Kidney capillary endothelial cell (primary cell): ENCODE measurements at regions not wholly inside any gene's neighbourhood (a gene's known extent, or its start where the extent isn't known, plus 50 kb on each side); places are given as distances from the start of the nearest gene placed in this dataset.
"Not testable (repeated sequence)": the region's sequence is repeated elsewhere in the genome, so short reads cannot be mapped to it uniquely, and the experiment has no call there.

Experiments used
- DNase-seq: peaks from one replicate; pipeline ENCODE4 v3.0.0-alpha.2; 2018; ENCODE audit warnings: low spot score

DNA sequence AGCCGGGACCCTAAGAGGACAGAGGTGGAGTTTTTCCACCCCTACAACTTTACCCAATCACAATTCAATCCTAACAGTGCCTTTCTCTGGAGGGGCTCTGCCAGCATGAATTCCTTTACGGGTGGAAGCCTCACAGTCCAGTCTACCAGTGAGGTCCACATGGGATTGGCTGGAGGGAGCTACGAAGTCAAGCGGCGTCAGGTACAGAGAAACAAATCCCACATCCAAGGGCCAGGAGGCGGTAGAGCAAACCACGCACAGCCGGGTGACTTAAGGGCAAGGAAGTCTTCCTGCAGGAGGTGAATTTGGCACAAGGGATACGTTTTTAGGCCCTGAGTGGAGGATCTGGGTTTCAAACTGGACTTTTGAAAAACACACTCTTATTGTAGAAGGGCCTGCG, 199.6 kb downstream of the UQCRFS1 start:
- no peak for DNase-seq

DNA sequence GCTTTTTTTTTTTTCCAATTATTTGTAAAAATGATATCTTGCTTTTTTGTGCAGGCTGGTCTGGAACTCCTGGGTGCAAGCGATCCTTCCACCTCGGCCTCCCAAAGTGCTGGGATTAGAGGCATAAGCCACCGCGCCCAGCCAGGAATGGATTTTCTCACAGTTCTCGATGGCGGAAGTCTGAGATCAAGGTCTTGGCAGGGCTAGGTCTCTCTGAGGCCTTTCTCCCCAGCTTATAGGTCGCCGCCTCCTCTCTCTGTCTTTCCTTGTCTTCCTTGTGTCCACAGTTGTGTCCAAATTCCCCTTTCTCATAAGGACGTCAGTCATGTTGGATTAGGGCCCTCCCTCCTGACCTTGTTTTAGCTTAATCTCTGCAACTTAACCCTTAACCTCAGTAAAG, 200.5 kb downstream of the UQCRFS1 start:
- no peak for DNase-seq

GRCh38 chr19:29010276-29010675, 202.7 kb downstream of the UQCRFS1 start:
- no peak for DNase-seq

GRCh38 chr19:29006057-29006735, 206.8 kb downstream of the UQCRFS1 start:
- no peak for DNase-seq

- DNase-seq, result no peak
Observed at GRCh38 chr19:29004796-29005195, 208.2 kb downstream of the UQCRFS1 start.

- DNase-seq, result no peak
Observed at GRCh38 chr19:29003641-29004409, 209.1 kb downstream of the UQCRFS1 start.

- no peak for DNase-seq
Observed at GRCh38 chr19:29002336-29002735, 210.6 kb downstream of the UQCRFS1 start.

GRCh38 chr19:29001597-29002245, 211.2 kb downstream of the UQCRFS1 start:
- DNase-seq, result no peak

DNA sequence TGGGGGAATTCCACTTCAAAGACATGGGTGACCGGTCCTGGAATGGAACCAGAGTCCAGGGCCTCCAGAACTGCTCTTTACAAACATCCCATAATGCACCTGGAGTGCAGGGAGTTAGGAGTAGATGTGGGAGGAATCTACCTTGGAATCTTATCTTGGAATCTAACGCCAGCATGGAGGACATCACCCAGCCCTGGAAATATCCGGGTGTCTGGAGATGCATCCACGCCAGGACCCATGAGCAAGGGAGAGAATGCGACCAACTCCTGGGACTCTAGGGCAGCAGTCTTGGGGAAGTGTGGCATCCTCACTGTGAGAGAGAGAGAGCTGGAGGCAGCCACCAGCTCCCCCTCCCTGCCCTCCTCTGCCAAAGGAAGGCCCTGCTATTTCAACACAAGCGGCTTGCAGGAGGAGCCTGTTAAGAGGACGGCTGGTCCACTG, 211.8 kb downstream of the UQCRFS1 start:
- DNase-seq, result no peak

DNA sequence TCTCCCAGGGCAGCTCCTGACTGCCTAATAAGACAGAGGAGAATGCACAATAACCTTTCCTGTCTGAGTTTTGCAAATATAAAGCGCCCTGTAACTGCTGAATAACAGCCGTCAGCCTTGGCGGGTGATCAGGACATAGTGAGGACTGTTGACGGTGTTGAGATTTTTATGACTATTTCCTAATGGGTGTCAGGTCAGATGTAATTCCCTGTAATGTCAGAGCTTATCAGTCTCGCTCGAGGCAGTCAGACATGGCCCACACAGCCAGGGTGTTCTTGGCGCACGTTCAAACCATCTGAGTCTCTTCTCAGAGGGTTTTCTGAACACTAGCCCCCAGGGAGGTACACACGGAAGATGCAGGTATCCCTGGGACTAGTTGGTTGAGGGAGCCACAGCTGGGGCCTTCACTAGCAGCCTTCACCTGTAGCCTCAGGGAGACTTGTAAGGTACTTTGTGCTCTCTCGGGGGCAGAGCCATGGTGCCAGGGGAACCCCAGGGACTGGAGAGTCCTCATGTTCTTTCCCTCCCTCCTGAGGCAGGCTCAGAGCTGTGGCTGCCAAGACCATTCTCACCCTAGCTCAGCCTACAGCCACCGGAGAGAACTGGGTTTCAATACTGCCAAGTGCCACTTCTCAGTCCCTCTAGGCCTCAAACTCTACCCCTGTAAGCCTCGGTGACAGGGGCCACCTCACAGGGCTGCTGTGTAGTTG, 213.1 kb downstream of the UQCRFS1 start:
- no peak for DNase-seq

DNA sequence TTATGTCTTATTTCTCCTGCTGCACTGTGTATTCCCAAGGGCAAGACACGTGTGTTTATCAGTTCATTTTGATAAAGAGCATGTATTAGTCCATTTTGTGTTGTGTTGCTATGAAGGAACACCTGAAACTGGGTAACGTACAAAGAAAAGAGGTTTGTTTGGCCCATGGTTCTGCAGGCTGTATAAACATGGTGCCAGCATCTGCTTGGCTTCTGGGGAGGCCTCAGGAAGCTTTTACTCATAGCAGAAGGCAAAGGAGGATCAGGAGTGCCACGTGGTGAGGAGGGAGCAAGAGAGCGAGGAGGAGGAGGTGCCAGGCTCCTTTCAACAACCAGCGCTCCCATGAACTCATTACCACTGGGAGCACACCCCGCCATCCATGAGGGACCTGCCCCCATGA, 214.0 kb downstream of the UQCRFS1 start:
- DNase-seq, result no peak

DNA sequence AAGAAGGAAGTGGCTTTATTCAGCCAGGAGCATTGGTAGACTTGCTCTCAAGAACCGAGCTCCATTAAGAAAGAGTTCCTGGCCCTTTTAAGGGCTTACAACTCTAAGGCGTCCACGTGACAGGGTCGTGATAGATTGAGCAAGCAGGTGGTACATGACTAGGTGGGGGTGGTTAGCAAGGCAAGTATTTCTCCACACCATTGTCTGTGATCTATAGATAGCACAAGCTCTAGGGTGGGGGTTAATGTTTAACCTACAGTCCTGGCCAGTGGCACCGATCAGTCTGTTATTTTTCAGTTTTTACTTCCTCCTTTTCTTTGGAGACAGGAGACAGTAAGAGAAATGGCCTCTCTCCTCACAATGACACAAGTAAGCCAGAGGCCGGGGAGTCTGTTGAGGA, 215.1 kb downstream of the UQCRFS1 start:
- not testable (repeated sequence) for DNase-seq

- no peak for DNase-seq
Observed at GRCh38 chr19:28990522-28990921, 222.4 kb downstream of the UQCRFS1 start.

DNA sequence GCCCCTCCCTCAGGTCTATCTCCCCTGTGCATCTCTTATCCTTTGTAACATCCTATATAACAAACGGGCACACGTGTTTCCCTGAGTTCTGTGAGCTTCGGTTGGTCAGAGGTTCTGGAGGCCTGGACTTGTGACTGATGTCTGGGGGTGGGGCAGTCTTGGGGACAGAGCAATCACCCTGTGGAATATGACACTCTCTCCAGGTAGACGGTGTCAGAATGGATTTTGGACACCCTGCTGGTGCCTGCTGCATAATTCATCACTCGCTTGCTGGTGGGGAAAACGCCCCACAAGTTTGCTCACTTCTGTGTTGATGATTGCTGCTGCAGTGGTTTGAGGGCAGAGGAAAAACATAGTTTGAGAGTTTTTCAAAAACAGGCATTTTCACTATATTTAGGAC, 223.2 kb downstream of the UQCRFS1 start:
- no peak for DNase-seq

DNA sequence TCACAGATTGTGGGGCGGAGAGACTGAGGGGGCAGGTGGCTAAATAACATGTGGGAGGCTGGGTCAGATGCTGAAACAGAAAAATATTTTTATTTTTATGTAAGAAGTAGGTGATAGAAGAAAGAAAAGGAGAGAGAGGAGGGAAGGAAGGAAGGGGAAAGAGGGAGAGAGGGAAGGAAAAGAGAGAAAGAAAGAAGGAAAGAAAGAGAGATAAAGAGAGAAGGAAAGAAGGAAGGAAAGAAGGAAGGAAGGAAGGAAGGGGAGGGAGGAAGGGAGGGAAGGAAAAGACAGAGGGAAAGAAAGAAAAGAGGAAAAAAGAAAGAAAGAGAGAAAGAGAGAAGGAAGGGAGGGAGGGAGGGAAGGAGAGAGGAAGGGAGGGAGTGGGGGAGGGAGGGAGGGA, 224.9 kb downstream of the UQCRFS1 start:
- DNase-seq, result no peak

DNA sequence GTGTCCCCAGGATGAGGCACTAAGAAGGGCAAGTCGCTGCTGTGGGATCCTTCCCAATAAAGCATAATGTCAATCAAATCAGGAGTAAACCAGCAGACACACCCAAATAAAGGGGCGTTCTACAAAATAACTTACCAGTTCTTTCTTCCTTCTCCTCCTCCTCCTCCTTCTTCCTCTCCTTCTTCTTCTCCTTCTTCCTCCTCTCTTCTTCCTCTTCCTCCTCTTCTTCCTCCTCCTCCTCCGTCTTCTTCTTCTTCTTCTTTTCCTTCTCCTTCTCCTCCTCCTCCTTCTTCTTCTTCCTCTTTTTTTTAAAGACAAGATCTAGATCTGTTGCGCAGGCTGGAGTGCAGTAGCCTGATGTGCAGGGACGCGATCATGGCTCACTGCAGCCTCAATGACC, 225.8 kb downstream of the UQCRFS1 start:
- DNase-seq, result no peak

DNA sequence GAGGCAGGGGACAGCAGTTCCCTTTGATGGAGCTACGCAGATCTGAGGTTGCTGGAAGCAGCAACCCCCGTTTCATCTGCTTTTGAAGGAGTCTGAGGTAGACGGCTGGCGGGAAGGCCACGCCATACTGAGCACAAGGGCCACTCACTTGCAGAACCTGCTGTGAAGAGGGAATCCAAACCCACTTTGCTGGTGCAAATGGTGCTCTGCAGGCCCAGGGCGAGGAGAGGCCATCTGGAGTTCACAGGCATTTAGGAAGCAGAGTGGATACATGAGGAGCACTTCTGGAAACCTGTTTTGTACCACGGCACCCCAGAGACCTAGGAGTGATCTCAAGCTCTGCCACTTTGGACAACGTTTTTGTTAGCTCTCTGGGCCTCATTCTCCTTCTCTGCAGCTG, 227.8 kb downstream of the UQCRFS1 start:
- no peak for DNase-seq

GRCh38 chr19:28984315-28984714, 228.6 kb downstream of the UQCRFS1 start:
- DNase-seq, result no peak

DNA sequence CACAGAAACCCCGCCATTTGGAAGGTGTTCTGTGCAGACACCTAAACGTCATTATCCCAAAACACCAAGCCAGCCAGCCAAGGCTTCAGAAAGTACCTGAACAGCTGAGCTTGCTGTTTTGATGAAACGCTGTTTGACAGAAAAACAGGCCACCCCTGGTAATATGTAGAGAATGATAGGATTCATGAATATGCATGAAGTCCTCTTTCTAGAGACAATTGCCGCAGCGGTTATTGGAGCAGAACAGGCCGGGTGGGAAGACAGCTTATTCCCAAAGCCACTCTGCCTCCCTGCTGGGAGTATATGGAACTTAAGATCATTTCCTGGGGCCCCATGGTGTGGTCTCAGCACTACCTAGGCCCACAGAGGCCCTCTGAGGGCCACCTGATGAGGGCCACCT, 229.5 kb downstream of the UQCRFS1 start:
- no peak for DNase-seq

DNA sequence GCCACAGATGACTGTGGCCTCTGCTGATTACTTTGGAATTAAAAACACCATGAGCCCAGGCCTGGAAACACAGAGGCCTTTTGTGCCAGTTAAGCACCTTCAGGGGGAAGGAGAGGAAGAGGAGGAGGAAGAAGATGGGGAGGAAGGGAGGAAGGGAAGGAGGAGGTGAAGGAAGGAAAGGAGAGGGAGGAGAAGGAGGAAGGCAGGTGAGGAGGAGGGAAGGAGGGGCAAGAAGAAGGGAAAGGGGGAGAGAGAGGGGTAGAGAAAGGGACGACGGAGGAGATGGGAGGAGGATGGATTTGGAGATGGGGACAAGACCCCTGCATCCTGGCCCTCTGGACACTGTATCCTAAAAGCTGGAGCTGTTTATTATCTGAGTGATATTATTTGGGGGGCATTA, 231.0 kb downstream of the UQCRFS1 start:
- no peak for DNase-seq

- DNase-seq, result no peak
Observed at GRCh38 chr19:28981518-28981917, 231.4 kb downstream of the UQCRFS1 start.

DNA sequence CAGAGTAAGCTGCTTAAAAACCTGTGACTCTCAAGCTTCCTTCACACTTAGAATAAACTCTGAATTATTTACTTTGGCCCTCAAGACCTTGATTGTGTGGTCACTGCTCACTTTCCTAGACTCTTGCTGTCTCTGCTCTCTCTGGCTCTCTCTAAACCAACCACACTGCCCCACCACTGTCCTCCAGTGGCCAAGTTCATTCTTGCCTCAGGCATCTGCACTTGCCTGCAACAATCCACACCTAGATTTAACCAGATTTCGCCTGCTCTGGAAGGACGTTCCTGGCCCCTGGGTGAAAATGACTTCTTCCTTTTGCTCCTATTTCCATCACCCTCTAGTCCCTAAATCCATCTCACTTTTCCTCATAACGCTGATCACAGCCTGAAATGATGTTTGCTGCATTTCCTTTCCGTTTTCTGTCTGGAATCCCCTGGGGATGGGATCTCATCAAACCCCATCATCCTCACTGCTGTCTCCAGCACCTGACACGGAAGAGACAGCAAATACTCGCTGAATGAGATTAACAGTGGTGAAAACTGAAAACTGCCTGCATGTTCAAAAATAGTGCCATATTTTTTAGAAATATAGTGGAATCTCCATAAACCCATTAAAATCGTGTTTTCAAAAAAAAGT, 232.6 kb downstream of the UQCRFS1 start:
- DNase-seq, result no peak
